GM12873 (cell line): ENCODE measurements at regions not wholly inside any gene's neighbourhood (a gene's known extent, or its start where the extent isn't known, plus 50 kb on each side); places are given as distances from the start of the nearest gene placed in this dataset.

Source experiments
- TF ChIP-seq, protein P1 (sequence below): IDR thresholded peaks from 2 replicates; pipeline ENCODE4 v1.5.1; 2012; ENCODE audit warnings: low read depth, mild to moderate bottlenecking, moderate library complexity, low read length, control low read depth; ENCODE audit not compliant: insufficient read depth; ENCODE audit errors: missing control alignments

GRCh38 chr5:113917997-113918396 lies 404.5 kb downstream of the YTHDC2 start:
- TF ChIP-seq, protein P1, sequence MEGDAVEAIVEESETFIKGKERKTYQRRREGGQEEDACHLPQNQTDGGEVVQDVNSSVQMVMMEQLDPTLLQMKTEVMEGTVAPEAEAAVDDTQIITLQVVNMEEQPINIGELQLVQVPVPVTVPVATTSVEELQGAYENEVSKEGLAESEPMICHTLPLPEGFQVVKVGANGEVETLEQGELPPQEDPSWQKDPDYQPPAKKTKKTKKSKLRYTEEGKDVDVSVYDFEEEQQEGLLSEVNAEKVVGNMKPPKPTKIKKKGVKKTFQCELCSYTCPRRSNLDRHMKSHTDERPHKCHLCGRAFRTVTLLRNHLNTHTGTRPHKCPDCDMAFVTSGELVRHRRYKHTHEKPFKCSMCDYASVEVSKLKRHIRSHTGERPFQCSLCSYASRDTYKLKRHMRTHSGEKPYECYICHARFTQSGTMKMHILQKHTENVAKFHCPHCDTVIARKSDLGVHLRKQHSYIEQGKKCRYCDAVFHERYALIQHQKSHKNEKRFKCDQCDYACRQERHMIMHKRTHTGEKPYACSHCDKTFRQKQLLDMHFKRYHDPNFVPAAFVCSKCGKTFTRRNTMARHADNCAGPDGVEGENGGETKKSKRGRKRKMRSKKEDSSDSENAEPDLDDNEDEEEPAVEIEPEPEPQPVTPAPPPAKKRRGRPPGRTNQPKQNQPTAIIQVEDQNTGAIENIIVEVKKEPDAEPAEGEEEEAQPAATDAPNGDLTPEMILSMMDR, result no peak

DNA sequence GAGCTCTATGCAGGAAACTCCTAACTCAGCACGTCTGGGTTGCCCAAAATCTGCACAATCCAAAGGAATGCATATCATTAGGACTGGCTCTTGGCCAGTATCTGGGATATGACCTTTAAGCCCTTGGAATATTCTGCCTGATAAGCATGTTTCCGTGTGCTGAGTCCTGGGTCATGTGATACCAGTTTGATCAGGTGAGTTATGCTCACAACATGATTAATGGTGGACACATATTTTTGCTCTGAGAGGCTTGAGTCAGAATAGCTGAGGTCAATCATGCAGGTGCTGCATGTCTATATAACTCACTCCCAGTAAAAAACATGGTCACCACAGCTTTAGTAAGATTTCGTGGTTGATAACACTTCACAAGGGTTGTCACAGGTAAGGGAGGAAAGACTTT lies 408.8 kb downstream of the YTHDC2 start:
- TF ChIP-seq, protein P1, result no peak

GRCh38 chr5:113935453-113935852 lies 422.0 kb downstream of the YTHDC2 start:
- TF ChIP-seq, protein P1, result no peak

DNA sequence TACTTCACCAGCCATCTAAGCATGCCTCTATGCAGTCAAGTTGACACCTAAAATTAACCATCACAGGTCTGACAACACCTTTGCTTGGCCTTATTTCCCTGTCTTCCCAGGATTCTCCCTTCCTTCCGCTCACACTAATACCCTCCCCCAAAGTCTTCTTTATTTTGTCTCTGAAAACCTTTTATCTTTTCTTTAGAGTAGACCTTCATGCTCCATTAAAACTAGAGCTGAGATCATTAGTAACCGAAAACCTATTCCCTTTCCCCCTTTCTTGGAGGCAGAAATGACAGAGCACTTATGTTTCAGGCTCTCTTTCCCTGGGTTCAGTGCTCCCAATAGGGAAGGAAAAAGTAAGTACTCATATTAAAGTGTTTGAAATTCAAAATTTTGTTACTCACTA lies 423.8 kb downstream of the YTHDC2 start:
- TF ChIP-seq, protein P1, result no peak

DNA sequence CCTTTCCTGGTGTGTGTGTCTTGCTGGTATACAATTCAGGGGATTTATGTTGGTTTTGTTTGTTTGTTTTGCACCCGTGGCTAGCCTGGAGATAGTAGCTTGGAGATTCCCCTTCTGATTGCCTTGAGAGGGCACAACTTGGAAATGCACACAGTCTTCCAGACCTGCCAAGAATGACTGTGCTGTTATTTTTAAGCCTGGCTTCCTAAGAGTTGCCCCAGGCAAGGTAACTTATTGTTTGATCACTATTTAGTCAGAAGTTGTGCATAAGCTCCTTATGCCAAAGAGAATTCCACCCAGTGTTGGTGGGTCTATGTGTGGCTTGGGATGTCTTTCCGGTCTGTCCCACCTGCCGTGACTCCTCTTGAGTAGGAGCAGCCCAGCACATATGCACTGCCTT lies 421.9 kb upstream of the KCNN2 start:
- TF ChIP-seq, protein P1, result no peak

- TF ChIP-seq, protein P1, result no peak
Measured at GRCh38 chr5:113950186-113950585, 411.7 kb upstream of the KCNN2 start.

- TF ChIP-seq, protein P1, result no peak
Measured at GRCh38 chr5:113965225-113965624, 396.6 kb upstream of the KCNN2 start.
